ENCODE measurements at regions not wholly inside any gene's neighbourhood (a gene's known extent, or its start where the extent isn't known, plus 50 kb on each side); places are given as distances from the start of the nearest gene placed in this dataset.

GRCh38 chr5:60366489-60366888 is 333.5 kb downstream of the DEPDC1B start:
- Histone ChIP-seq H3K9me3 (ENCODE audit: control insufficient read depth, insufficient read depth, low read depth, low read length) (no peaks in the 10 kb centered on the region), H3K36me3 (ENCODE audit: control insufficient read depth in 2 of 2, insufficient read depth in 1 of 2, low read length in 2 of 2) (no peaks in the 10 kb centered on the region), H3K4me3 (ENCODE audit: low read depth, low read length) (no peak overlapping the region), H3K27ac (ENCODE audit: extremely low read depth, low read depth, low read length) (no peak overlapping the region), H3K4me1 (ENCODE audit: control insufficient read depth, insufficient read depth, low read length) (no peaks in the 10 kb centered on the region)
- ChIA-PET CTCF (interaction anchor here (0.6 kb wide), 1 partner anchor 456 kb away, joined by 7 read pairs; no protein-coding TSS in a partner anchor), POLR2A (no interaction called here)
- no peak for TF ChIP-seq ZNF645 (tag by site-specific recombination; IDR thresholded peaks at IDR 0.05)

DNA sequence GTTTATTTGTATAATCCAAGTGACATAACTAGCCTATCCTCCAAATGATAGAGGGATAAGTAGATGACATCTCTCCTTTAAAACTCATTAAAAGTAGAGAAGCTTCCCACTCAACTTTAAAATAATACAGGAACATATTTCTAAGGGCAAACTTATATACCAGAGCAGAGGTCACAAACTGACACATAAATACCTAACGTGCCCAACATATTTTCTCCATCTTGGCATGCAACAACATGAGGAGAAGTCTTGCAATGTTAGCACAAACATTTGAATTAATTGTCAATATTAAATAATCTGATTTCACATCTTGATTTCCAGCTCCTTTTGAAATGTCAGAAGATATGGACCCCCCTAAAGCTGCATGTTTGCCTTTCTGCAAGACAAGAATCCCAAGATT is 335.0 kb downstream of the DEPDC1B start:
- no peaks in the 10 kb centered on the region for H3K9me3 ChIP-seq (ENCODE audit: control insufficient read depth, insufficient read depth, low read depth, low read length)
- H3K36me3 ChIP-seq (ENCODE audit: control insufficient read depth in 2 of 2, insufficient read depth in 1 of 2, low read length in 2 of 2): no peaks in the 10 kb centered on the region
- TF ChIP-seq HIC1 (tag by site-specific recombination; IDR thresholded peaks at IDR 0.05) (no peak), ZNF660 (tag by site-specific recombination; IDR thresholded peaks at IDR 0.05) (no peak), ZNF311 (tag by site-specific recombination; IDR thresholded peaks at IDR 0.05; ENCODE audit: borderline replicate concordance) (no peak), ZNF174 (tag by site-specific recombination; IDR thresholded peaks at IDR 0.05) (no peak), ZNF394 (tag by site-specific recombination; IDR thresholded peaks at IDR 0.05; ENCODE audit: borderline replicate concordance) (no peak), ZFP69B (tag by site-specific recombination; IDR thresholded peaks at IDR 0.05) (no peak), OVOL3 (tag by site-specific recombination; IDR thresholded peaks at IDR 0.05) (no peak), ZNF362 (tag by site-specific recombination; IDR thresholded peaks at IDR 0.05) (no peak), ZNF555 (tag by site-specific recombination; conservative IDR thresholded peaks at IDR 0.05) (no peak), ZNF416 (tag by site-specific recombination; IDR thresholded peaks at IDR 0.05) (no peak)
- H3K4me3 ChIP-seq (ENCODE audit: low read depth, low read length): no peak overlapping the region
- ChIA-PET CTCF (no interaction called here), POLR2A (no interaction called here)
- H3K27ac ChIP-seq (ENCODE audit: extremely low read depth, low read depth, low read length): no peak overlapping the region
- H3K4me1 ChIP-seq (ENCODE audit: control insufficient read depth, insufficient read depth, low read length): no peaks in the 10 kb centered on the region

DNA sequence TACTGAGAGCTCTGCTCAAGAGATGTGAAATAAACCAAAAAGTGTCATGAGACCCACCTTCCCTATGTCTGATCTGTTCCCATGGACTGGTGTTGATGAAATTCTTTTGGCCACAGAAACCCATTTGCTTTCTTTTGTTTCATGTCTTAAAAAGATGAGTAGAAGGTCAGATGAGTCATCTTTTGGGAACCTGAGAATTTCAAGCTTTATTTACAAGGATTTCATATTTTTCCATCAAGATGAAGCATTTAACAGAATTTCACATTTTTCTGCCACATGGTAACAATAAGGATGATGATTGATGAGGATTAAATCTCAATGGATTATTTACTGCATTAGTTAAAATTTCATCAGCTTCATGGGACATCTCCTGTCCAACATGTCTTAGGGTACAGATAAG is 337.8 kb downstream of the DEPDC1B start:
- ChIA-PET CTCF (no interaction called here), POLR2A (no interaction called here)
- Histone ChIP-seq H3K36me3 (ENCODE audit: control insufficient read depth in 2 of 2, insufficient read depth in 1 of 2, low read length in 2 of 2) (no peaks in the 10 kb centered on the region), H3K9me3 (ENCODE audit: control insufficient read depth, insufficient read depth, low read depth, low read length) (no peaks in the 10 kb centered on the region), H3K4me1 (ENCODE audit: control insufficient read depth, insufficient read depth, low read length) (no peaks in the 10 kb centered on the region), H3K4me3 (ENCODE audit: low read depth, low read length) (no peak overlapping the region), H3K27ac (ENCODE audit: extremely low read depth, low read depth, low read length) (no peak overlapping the region)
- no peak for TF ChIP-seq ZNF394 (tag by site-specific recombination; IDR thresholded peaks at IDR 0.05; ENCODE audit: borderline replicate concordance)
- TF ChIP-seq ZNF571 (tag by site-specific recombination; IDR thresholded peaks at IDR 0.05): no peak
- no peak for TF ChIP-seq ZNF248 (tag by site-specific recombination; IDR thresholded peaks at IDR 0.05)
- TF ChIP-seq ZBTB7A (tag by site-specific recombination; IDR thresholded peaks at IDR 0.05; ENCODE audit: low read depth): no peak
- no peak for TF ChIP-seq ZNF416 (tag by site-specific recombination; IDR thresholded peaks at IDR 0.05)
- TF ChIP-seq ZNF768 (tag by site-specific recombination; IDR thresholded peaks at IDR 0.05): no peak
- no peak for TF ChIP-seq GLI2 (tag by site-specific recombination; IDR thresholded peaks at IDR 0.05; ENCODE audit: borderline replicate concordance, low read depth)
- no peak for TF ChIP-seq ZNF16 (tag by site-specific recombination; IDR thresholded peaks at IDR 0.05; ENCODE audit: low read depth)
- TF ChIP-seq, protein P1, sequence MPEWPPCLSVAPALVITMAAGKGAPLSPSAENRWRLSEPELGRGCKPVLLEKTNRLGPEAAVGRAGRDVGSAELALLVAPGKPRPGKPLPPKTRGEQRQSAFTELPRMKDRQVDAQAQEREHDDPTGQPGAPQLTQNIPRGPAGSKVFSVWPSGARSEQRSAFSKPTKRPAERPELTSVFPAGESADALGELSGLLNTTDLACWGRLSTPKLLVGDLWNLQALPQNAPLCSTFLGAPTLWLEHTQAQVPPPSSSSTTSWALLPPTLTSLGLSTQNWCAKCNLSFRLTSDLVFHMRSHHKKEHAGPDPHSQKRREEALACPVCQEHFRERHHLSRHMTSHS (tag by site-specific recombination; IDR thresholded peaks at IDR 0.05): no peak
- no peak for TF ChIP-seq ZNF645 (tag by site-specific recombination; IDR thresholded peaks at IDR 0.05)
